Neural cell (in vitro differentiated cells): ENCODE measurements at regions not wholly inside any gene's neighbourhood (a gene's known extent, or its start where the extent isn't known, plus 50 kb on each side); places are given as distances from the start of the nearest gene placed in this dataset.

Experiments used
- RAD21 ChIP-seq: fragments of 450-650 bp; conservative IDR thresholded peaks from 2 replicates; pipeline ENCODE4 v1.6.1; 2014; ENCODE audit warnings: antibody characterized with exemption, mild to moderate bottlenecking, moderate library complexity
- TF ChIP-seq, protein P1 (sequence below): IDR thresholded peaks from 2 replicates; pipeline ENCODE4 v1.6.1; 2012; ENCODE audit warnings: borderline replicate concordance

DNA sequence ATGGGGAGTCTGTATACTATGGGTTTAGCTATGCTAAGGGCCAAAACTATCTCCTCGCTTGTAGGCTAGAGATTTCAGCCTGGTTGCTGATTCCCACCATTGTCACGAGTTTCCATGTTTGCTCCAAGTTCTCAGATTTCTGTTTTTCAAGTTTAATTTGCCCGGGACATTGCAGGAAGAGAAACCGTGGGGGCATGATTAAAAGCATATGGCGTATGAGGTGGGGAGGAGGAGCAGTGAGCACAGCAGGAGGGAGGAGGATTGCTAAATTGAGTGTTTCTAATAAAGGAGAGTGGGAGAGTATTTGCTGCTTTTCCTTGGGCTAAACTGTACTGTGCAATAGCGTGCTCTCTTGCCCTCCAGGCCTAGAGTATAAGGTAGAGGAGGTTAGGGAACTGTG, 558.4 kb downstream of the METTL15 start:
- TF ChIP-seq, protein P1, sequence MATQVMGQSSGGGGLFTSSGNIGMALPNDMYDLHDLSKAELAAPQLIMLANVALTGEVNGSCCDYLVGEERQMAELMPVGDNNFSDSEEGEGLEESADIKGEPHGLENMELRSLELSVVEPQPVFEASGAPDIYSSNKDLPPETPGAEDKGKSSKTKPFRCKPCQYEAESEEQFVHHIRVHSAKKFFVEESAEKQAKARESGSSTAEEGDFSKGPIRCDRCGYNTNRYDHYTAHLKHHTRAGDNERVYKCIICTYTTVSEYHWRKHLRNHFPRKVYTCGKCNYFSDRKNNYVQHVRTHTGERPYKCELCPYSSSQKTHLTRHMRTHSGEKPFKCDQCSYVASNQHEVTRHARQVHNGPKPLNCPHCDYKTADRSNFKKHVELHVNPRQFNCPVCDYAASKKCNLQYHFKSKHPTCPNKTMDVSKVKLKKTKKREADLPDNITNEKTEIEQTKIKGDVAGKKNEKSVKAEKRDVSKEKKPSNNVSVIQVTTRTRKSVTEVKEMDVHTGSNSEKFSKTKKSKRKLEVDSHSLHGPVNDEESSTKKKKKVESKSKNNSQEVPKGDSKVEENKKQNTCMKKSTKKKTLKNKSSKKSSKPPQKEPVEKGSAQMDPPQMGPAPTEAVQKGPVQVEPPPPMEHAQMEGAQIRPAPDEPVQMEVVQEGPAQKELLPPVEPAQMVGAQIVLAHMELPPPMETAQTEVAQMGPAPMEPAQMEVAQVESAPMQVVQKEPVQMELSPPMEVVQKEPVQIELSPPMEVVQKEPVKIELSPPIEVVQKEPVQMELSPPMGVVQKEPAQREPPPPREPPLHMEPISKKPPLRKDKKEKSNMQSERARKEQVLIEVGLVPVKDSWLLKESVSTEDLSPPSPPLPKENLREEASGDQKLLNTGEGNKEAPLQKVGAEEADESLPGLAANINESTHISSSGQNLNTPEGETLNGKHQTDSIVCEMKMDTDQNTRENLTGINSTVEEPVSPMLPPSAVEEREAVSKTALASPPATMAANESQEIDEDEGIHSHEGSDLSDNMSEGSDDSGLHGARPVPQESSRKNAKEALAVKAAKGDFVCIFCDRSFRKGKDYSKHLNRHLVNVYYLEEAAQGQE, result no peak
- no peak for TF ChIP-seq RAD21
